ENCODE measurements at regions not wholly inside any gene's neighbourhood (a gene's known extent, or its start where the extent isn't known, plus 50 kb on each side); places are given as distances from the start of the nearest gene placed in this dataset.

- DNase-seq (ENCODE audit: low read depth in 1 of 2, low spot score in 2 of 2) (no peak), FAIRE-seq (no peak)
- ChIA-PET POLR2A (ENCODE audit: partially characterized antibody) (no interaction called here), CTCF (ENCODE audit: partially characterized antibody) (interaction anchor here (0.9 kb wide), 1 partner anchor 19 kb away, joined by 3 read pairs; no protein-coding TSS in a partner anchor)
- Histone ChIP-seq H3K9ac (replicated peaks in 1 of 4; ENCODE audit: extremely low read depth in 1 of 4, low read depth in 3 of 4, low read length in 3 of 4) (no peak overlapping the region), H3K4me3 (ENCODE audit: extremely low read depth in 1 of 4, insufficient read depth in 2 of 4, low read depth in 3 of 4, low read length in 4 of 4) (no peak overlapping the region), H3K14ac (ENCODE audit: insufficient read length) (no peak overlapping the region), H2BK20ac (ENCODE audit: low read length) (no peak overlapping the region), H3K79me1 (ENCODE audit: low read depth, low read length) (no peaks in the 10 kb centered on the region), H2BK12ac (ENCODE audit: low read depth, low read length) (no peak overlapping the region), H3K36me3 (ENCODE audit: control insufficient read depth in 2 of 4, insufficient read depth in 4 of 4, low read length in 3 of 4) (no peaks in the 10 kb centered on the region), H2AK5ac (ENCODE audit: low read depth, low read length) (no peak overlapping the region), H4K5ac (ENCODE audit: insufficient read length, low read depth, low read length) (no peak overlapping the region), H4K8ac (ENCODE audit: extremely low read depth, insufficient read depth, low read length) (no peak overlapping the region), H3K23me2 (ENCODE audit: low read depth, low read length) (no peaks in the 10 kb centered on the region), H3K18ac (ENCODE audit: extremely low read depth, low read length) (no peak overlapping the region), H3K23ac (ENCODE audit: insufficient read length) (no peak overlapping the region), H3K79me2 (ENCODE audit: control insufficient read depth in 1 of 2, insufficient read depth in 2 of 2, low read length in 2 of 2) (no peaks in the 10 kb centered on the region), H2AFZ (ENCODE audit: low read length) (no peak overlapping the region), H3K4me1 (replicated peaks in 1 of 4; ENCODE audit: control insufficient read depth in 3 of 4, insufficient read depth in 4 of 4, low read length in 3 of 4) (no peaks in the 10 kb centered on the region), H2BK15ac (ENCODE audit: low read length) (no peak overlapping the region), H3K56ac (replicated peaks; ENCODE audit: insufficient read length, low read depth, low read length) (no peak overlapping the region), H4K91ac (replicated peaks; ENCODE audit: insufficient read length, low read length) (no peak overlapping the region), H3K4ac (replicated peaks; ENCODE audit: insufficient read length, low read depth, low read length) (no peak overlapping the region), H4K20me1 (replicated peaks in 1 of 2; ENCODE audit: control insufficient read depth in 1 of 2, insufficient read depth in 2 of 2, low read length in 2 of 2) (no peaks in the 10 kb centered on the region), H3K4me2 (ENCODE audit: insufficient read depth in 1 of 2, low read depth in 2 of 2, low read length in 2 of 2) (no peak overlapping the region), H3K9me3 (ENCODE audit: insufficient read depth in 2 of 2, low read depth in 1 of 2, low read length in 1 of 2) (peaks cover 4 to 8% of the 10 kb centered on the region in 2 experiments; a peak in 1 of 4 replicates), H3K27me3 (replicated peaks in 1 of 4; ENCODE audit: control insufficient read depth in 3 of 4, extremely low read depth in 1 of 4, insufficient read depth in 3 of 4, low read length in 3 of 4) (no peaks in the 10 kb centered on the region), H2BK5ac (ENCODE audit: low read depth, low read length) (no peak overlapping the region), H2BK120ac (replicated peaks; ENCODE audit: low read depth, low read length) (no peak overlapping the region), H3K27ac (ENCODE audit: low read depth, low read length) (no peak overlapping the region)
- WGBS, 2 experiments (ENCODE audit: extremely low coverage in 1 of 2, insufficient coverage in 1 of 2, insufficient read length in 1 of 2, insufficient replicate concordance in 2 of 2, low coverage in 1 of 2, low lambda C conversion rate in 2 of 2, missing lambda C conversion rate in 1 of 2) = 91% methylated on average over 7 of the region's 7 CpGs; no CpG with 5 or more reads in 1 of the 2 experiments
- TF ChIP-seq BCL11A (IDR thresholded peaks at IDR 0.05; ENCODE audit: low read depth in 2 of 2, low read length in 2 of 2) (no peak), CTCF (IDR thresholded peaks at IDR 0.05; ENCODE audit: control extremely low read depth in 1 of 3, insufficient read depth in 1 of 3, low read depth in 1 of 3, low read length in 3 of 3) (no peak), KDM1A (IDR thresholded peaks at IDR 0.05; ENCODE audit: borderline replicate concordance, low read length) (no peak), RXRA (IDR thresholded peaks at IDR 0.05; ENCODE audit: insufficient read depth, low read depth, low read length) (no peak), NANOG (IDR thresholded peaks at IDR 0.05; ENCODE audit: insufficient read depth, low read depth, low read length, poor library complexity, severe bottlenecking) (no peak), RBBP5 (IDR thresholded peaks at IDR 0.05; ENCODE audit: borderline replicate concordance, low read depth, low read length) (no peak), TAF1 (IDR thresholded peaks at IDR 0.05; ENCODE audit: low read depth, low read length) (no peak), TBP (IDR thresholded peaks at IDR 0.05; ENCODE audit: low read depth, low read length) (no peak)
These were observed 184.9 kb downstream of the NPFFR2 start for GRCh38 chr4:72216539-72217277.

All from H1 (cell line).